GM10266 (cell line): ENCODE measurements at regions not wholly inside any gene's neighbourhood (a gene's known extent, or its start where the extent isn't known, plus 50 kb on each side); places are given as distances from the start of the nearest gene placed in this dataset.
"Not testable (repeated sequence)": the region's sequence is repeated elsewhere in the genome, so short reads cannot be mapped to it uniquely, and the experiment has no call there.

Source experiments
- DNase-seq: peaks from one replicate; pipeline ENCODE4 v3.0.0; 2012; ENCODE audit errors: extremely low spot score
- CTCF ChIP-seq: IDR thresholded peaks from 2 replicates; pipeline ENCODE4 v1.5.1; 2012; ENCODE audit warnings: mild to moderate bottlenecking, low read depth; ENCODE audit not compliant: control insufficient read depth, insufficient read depth; ENCODE audit errors: missing control alignments

DNA sequence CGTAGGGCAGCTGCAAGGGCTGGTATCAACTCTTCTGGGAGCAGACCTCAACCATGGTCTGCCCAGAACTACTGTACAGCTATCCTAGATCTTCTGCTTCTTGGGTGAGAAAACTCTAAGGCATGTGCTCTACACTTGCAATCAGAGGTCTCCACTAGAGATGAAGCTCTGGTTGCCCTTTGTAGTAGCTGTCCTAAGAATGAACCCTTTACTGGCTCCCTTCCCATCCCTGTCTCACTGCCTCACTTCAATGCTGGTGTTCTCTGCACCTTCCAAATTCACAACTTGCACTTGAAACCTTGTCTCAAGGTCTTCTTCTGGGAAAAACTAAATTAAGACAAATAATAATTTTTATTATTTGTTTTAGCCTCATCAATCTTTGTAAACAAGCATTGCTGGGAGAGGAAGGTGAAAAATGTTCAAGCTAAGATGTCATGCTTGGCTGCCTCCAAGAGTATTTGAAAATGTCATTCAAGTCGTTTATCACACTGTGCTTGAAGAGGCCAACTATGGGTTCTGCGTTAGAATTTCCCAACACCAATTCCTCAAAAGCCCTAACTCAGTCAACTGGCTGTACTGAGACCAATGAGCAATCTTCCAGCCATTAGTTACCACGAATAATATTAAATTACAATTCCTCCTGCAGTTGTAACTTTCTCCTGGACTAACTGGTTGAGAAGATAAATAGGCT is 216.9 kb upstream of the ADRA1D start:
- no peak for DNase-seq
- TF ChIP-seq CTCF: no peak

- no peak for TF ChIP-seq CTCF
- no peak for DNase-seq
These were observed 216.1 kb upstream of the ADRA1D start for GRCh38 chr20:4465212-4465611.

DNA sequence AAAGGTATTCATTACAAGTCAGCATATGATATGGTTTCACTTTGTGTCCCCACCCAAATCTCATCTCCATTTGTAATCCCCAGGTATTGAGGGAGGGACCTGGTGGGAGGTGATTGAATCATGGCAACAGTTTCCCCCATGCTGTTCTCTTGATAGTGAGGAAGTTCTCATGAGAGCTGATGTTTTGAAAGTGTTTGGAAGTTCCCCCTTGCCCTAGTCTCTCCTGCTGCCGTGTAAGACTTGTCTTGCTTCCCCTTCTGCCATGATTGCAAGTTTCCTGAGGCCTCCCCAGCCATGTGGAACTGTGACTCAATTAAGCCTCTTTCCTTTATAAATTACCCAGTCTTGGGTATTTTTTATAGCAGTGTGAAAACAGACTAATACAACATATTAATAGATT is 213.7 kb upstream of the ADRA1D start:
- DNase-seq: not testable (repeated sequence)

DNA sequence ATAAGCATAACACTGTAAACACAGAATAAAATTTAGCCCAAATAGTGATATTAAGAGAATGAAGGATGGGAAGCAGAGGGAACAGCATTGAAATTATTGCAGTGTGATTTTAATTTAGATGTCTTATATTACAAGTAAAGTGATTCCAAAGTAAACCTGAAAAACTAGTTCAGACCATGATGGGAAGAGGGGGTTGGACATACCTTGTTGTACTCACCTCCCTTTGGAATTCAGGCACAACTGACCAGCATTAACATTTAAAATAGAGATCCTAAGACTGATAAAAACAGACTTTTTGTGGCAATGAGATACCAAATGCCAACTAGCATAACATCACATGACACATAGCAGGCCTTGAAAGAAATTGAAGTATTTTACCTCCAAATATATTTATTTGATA is 210.0 kb upstream of the ADRA1D start:
- DNase-seq: no peak
- TF ChIP-seq CTCF: no peak

- TF ChIP-seq CTCF: no peak
- DNase-seq: no peak
These were observed 208.8 kb upstream of the ADRA1D start for GRCh38 chr20:4457566-4458543.

- DNase-seq: no peak
- no peak for TF ChIP-seq CTCF
These were observed 206.9 kb upstream of the ADRA1D start for GRCh38 chr20:4455996-4456395.

DNA sequence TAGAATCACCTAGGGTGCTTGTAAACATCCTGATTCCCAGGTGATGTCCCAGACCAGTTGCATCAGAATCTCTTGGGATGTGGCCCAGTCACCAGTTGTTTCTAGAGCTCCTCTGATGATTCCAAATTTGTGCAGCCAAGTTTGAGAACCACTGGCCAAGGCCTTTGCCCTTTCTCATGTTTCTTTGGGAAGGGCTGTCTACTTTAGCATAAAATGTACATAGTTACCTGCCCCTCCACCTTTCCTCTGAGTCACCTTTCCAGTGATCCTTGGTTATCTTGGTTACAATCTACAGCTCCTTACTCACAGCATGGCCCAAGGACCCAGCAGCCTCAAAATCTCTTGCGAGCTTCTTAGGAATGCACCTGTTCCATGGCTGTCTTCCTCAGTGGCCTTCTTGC is 206.2 kb upstream of the ADRA1D start:
- no peak for TF ChIP-seq CTCF

More for the DNA sequence above, 206.2 kb upstream of the ADRA1D start:
- DNase-seq: no peak
